ENCODE measurements at regions not wholly inside any gene's neighbourhood (a gene's known extent, or its start where the extent isn't known, plus 50 kb on each side); places are given as distances from the start of the nearest gene placed in this dataset.

GRCh38 chr7:98722402-98722801 lies 105.3 kb downstream of the NPTX2 start:
- POLR2A ChIA-PET: no interaction called here

GRCh38 chr7:98724591-98724990 lies 107.5 kb downstream of the NPTX2 start:
- TF ChIP-seq CTCF (IDR thresholded peaks at IDR 0.05; ENCODE audit: insufficient read depth, low read depth, low read length): no peak
- no peak for DNase-seq (ENCODE audit: low read depth)
- Histone ChIP-seq H3K4me3 (ENCODE audit: low read depth, low read length) (no peak overlapping the region), H3K27me3 (ENCODE audit: control insufficient read depth, insufficient read depth, low read length) (no peaks in the 10 kb centered on the region), H3K36me3 (ENCODE audit: control insufficient read depth, insufficient read depth, low read length) (no peaks in the 10 kb centered on the region)
- ChIA-PET CTCF (interaction anchor here (1.2 to 2.8 kb wide), 2 partner anchors 18 to 21 kb away, joined by 3 to 7 read pairs; no protein-coding TSS in a partner anchor), POLR2A (no interaction called here)

More at GRCh38 chr7:98722402-98722801, 105.3 kb downstream of the NPTX2 start:
- CTCF ChIA-PET: interaction anchor here (2.8 kb wide), 1 partner anchor 23 kb away, joined by 7 read pairs; no protein-coding TSS in a partner anchor
- Histone ChIP-seq H3K27me3 (ENCODE audit: control insufficient read depth, insufficient read depth, low read length) (no peaks in the 10 kb centered on the region), H3K36me3 (ENCODE audit: control insufficient read depth, insufficient read depth, low read length) (no peaks in the 10 kb centered on the region), H3K4me3 (ENCODE audit: low read depth, low read length) (no peak overlapping the region)
- no peak for TF ChIP-seq CTCF (IDR thresholded peaks at IDR 0.05; ENCODE audit: insufficient read depth, low read depth, low read length)
- no peak for DNase-seq (ENCODE audit: low read depth)

GRCh38 chr7:98727146-98727709 lies 110.1 kb downstream of the NPTX2 start:
- no peak for DNase-seq (ENCODE audit: low read depth)
- Histone ChIP-seq H3K27me3 (ENCODE audit: control insufficient read depth, insufficient read depth, low read length) (no peaks in the 10 kb centered on the region; the same call in 1 of the 2 replicates), H3K36me3 (ENCODE audit: control insufficient read depth, insufficient read depth, low read length) (no peaks in the 10 kb centered on the region), H3K4me3 (ENCODE audit: low read depth, low read length) (no peak overlapping the region)
- no peak for TF ChIP-seq CTCF (IDR thresholded peaks at IDR 0.05; ENCODE audit: insufficient read depth, low read depth, low read length)
- POLR2A ChIA-PET: no interaction called here
- CTCF ChIA-PET: no interaction called here

GRCh38 chr7:98728555-98728954 lies 111.5 kb downstream of the NPTX2 start:
- Histone ChIP-seq H3K4me3 (ENCODE audit: low read depth, low read length) (no peak overlapping the region), H3K27me3 (ENCODE audit: control insufficient read depth, insufficient read depth, low read length) (no peaks in the 10 kb centered on the region; the same call in 1 of the 2 replicates), H3K36me3 (ENCODE audit: control insufficient read depth, insufficient read depth, low read length) (no peaks in the 10 kb centered on the region)
- DNase-seq (ENCODE audit: low read depth): no peak
- no peak for TF ChIP-seq CTCF (IDR thresholded peaks at IDR 0.05; ENCODE audit: insufficient read depth, low read depth, low read length)
- POLR2A ChIA-PET: interaction anchor here (0.6 kb wide), 1 partner anchor 161 kb away, joined by 3 read pairs; no protein-coding TSS in a partner anchor
- CTCF ChIA-PET: interaction anchor here (0.7 kb wide), 1 partner anchor 27 kb away, joined by 3 read pairs; no protein-coding TSS in a partner anchor

GRCh38 chr7:98729121-98729520 lies 112.0 kb downstream of the NPTX2 start:
- CTCF ChIA-PET: interaction anchor here (0.7 kb wide), 1 partner anchor 27 kb away, joined by 3 read pairs; no protein-coding TSS in a partner anchor

More at GRCh38 chr7:98729121-98729520, 112.0 kb downstream of the NPTX2 start:
- Histone ChIP-seq H3K27me3 (ENCODE audit: control insufficient read depth, insufficient read depth, low read length) (no peaks in the 10 kb centered on the region; the same call in 1 of the 2 replicates), H3K4me3 (ENCODE audit: low read depth, low read length) (no peak overlapping the region), H3K36me3 (ENCODE audit: control insufficient read depth, insufficient read depth, low read length) (no peaks in the 10 kb centered on the region)
- DNase-seq (ENCODE audit: low read depth): no peak
- POLR2A ChIA-PET: interaction anchor here (0.6 kb wide), 1 partner anchor 161 kb away, joined by 3 read pairs; no protein-coding TSS in a partner anchor
- TF ChIP-seq CTCF (IDR thresholded peaks at IDR 0.05; ENCODE audit: insufficient read depth, low read depth, low read length): no peak

All from BJ (cell line).